22Rv1 (cell line): ENCODE measurements at regions not wholly inside any gene's neighbourhood (a gene's known extent, or its start where the extent isn't known, plus 50 kb on each side); places are given as distances from the start of the nearest gene placed in this dataset.

Experiments used
- H3K27ac ChIP-seq: fragments of 450-650 bp; 2 replicates; pipeline ENCODE4 v1.5.1; 2017
- ZFX ChIP-seq: fragments of 450-650 bp; IDR thresholded peaks from 2 replicates; pipeline ENCODE4 v1.6.1; 2017; ENCODE audit warnings: antibody characterized with exemption, borderline replicate concordance
- TF ChIP-seq, protein P1 (sequence below): fragments of 450-650 bp; IDR thresholded peaks from 2 replicates; pipeline ENCODE4 v1.5.1; 2017; ENCODE audit warnings: mild to moderate bottlenecking

DNA sequence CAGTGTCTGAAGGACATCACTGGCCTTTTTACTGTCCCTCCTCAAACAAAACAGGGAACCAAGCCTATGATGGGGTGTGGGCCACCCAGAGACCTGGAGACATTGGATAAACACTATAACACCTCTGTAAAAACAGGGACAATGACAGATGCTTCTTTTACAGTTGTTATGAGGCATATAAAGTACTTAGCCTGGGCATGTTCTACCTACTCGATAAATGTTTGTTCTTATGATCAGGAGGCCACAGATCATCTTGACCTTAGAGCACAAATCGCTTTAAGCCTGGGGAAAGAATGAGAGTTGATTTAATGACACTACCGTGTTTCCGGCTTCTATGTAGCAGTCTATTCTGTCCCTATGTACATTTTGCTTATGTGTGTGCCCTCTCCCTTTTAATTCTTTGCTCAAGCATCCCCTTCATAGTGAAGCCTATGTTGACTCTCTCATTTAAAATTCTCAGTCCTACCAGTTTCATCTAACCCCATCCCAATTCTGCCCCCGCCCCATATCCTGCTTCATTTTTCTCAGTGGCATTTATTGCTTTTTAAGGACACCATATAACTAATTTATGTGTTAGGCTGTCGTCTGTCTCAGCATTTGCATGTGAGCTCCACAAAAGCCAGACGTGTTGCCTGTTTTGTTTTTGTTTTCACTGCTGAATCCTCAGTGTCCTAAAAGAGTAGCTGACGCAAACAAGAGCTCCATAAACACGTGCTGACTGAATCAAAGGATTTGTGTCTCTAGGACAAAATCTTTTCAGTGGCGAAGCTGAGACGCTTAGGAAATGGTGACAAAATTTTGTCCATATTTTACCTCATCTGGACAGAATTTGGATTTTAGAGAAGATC lies 182.3 kb upstream of the ST6GAL2 start:
- H3K27ac ChIP-seq = no peak overlapping the region
- TF ChIP-seq, protein P1, sequence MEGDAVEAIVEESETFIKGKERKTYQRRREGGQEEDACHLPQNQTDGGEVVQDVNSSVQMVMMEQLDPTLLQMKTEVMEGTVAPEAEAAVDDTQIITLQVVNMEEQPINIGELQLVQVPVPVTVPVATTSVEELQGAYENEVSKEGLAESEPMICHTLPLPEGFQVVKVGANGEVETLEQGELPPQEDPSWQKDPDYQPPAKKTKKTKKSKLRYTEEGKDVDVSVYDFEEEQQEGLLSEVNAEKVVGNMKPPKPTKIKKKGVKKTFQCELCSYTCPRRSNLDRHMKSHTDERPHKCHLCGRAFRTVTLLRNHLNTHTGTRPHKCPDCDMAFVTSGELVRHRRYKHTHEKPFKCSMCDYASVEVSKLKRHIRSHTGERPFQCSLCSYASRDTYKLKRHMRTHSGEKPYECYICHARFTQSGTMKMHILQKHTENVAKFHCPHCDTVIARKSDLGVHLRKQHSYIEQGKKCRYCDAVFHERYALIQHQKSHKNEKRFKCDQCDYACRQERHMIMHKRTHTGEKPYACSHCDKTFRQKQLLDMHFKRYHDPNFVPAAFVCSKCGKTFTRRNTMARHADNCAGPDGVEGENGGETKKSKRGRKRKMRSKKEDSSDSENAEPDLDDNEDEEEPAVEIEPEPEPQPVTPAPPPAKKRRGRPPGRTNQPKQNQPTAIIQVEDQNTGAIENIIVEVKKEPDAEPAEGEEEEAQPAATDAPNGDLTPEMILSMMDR = no peak
- no peak for TF ChIP-seq ZFX

DNA sequence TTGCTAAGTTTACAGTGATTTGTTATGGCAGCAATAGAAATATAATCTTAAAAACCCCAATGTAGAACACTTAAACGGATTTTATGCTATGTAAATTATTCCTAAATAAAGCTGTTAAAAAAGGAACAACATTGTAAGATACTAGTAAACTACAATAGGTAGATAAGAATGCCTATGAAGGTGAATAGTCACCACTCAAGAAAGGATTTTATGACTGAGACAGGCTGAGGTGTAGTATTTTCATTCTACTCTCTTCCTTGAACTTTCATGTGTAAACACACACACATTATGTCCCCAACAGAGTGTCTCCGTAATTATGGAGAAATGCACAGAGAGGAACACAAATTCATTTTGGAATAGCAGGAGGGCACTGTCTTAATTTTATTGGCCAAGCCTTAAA lies 183.9 kb upstream of the ST6GAL2 start:
- TF ChIP-seq, protein P1 = no peak
- TF ChIP-seq ZFX = no peak
- no peak overlapping the region for H3K27ac ChIP-seq

DNA sequence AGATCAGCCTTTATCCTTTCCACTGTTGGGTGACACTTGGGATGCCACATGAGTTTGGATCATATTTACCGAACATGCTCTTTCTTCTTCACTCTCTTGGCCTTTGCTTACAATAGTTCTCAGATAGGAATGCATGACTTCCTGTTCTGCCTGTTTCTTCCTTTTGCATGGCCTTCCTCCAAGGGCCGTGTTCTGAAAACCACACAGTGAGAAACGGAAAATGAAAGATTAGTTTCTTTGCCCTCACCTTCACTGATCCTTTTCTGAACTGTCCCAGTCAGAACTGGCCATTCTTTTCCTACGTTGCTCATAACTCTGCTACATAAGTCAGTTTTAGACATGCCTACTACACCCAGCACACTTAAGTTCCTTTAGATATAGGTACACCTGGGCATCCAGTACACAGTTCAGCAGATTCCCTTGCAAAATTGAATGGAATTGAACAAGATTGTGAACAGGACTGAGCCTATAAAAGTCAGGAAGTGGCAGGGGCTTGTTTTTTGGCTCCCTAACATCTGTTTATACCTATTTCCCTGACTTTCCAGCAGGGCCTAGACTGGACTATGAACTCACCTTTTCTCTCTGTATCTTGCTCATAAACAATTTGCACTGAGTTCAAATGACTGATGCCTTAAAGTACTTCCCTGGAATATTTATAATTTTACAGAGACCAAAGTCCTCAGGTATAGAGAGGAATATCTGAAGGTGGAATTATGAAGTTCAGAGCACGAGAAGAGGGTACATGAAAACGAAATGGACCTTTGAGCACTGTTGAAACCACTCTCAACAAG lies 186.4 kb upstream of the ST6GAL2 start:
- no peak overlapping the region for H3K27ac ChIP-seq
- TF ChIP-seq, protein P1 = no peak
- no peak for TF ChIP-seq ZFX

DNA sequence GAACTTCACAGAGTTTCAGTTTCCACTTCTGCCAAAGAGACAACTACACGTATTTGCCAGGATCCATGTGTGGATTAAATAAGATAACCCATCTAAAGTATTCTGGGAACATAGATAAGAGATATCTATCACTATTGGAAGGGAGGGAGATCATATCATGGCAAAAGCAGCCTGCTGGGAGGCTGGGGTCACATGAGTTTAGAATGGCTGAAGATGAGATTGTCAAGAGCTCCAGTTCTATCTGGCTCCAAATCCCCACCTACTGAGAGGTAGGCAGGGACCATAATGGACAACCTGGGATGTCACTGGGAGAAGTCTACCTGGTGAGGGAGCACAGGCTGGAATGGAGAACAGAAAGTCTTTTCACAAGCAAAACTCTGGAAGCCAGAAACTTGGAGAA lies 192.6 kb upstream of the ST6GAL2 start:
- no peak for TF ChIP-seq ZFX
- TF ChIP-seq, protein P1 = no peak
- no peak overlapping the region for H3K27ac ChIP-seq

DNA sequence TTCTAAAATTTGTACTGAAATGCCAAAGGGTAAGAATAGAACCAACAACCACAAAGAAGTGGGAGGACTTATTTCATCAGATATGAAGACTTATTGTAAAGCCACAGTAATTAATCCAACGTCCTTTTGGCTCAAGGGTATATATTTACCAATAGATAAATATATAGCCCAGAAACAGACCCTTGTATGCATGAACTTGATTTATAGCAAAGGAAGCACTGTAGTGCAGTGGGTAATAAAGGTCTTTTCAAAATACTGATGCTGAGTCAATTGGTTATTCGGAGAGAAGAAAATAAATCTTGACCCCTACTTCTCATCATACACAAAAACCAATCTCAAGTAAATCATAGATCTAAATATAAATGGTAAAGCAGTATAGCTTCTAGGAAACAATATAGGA lies 200.5 kb upstream of the ST6GAL2 start:
- no peak for TF ChIP-seq ZFX
- TF ChIP-seq, protein P1 = no peak
- H3K27ac ChIP-seq = no peak overlapping the region

DNA sequence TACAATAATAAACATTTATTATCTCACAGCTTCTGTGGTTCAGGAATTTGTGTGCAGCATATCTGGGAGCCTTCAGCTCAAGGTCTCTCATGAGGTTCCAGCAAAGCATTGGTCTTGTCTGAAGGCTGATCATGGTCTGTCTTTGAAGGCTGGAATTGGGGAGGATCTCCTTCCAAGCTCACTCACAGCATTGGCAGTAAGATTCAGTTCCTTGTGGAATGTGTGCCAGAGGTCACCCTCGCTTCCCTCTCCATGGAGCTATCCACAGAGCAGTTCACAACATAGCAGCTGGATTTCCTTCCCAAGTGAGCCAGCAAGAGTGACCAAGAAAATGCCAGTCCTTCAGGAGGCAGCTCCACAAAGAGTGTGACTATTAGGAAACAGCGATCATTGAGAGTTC lies 202.2 kb upstream of the ST6GAL2 start:
- no peak overlapping the region for H3K27ac ChIP-seq
- no peak for TF ChIP-seq ZFX

DNA sequence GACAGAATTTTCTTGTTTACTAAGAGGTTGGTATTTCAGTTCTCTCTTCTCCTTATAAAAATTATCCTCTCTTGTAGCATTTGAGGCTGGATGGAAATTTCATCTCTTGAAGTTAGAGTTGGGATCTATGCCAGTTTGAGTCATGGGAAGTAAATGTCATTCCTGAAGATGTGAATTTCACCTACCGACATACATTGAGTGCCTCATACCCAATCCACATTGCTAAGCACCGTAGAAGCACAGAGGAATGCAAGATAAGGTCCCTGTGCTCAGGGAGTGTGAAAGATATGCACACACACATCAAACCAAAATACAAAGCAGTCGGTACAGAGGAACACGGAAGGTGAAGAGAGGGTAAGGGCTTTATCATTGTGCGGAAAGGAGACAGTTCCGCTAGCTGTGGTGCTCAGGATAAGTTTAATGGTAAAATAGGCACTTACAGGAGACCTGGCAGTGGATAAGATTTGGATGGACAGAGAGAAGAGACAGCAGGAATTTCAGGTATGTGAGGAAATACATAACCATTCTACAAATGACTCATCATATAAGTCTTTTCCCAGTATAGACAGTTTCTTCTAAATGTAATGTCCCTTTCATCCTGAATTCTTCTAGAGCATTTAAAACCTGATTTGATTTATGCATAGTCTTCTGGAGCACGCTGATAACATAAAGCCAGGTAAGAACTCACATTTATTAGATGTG lies 205.3 kb upstream of the ST6GAL2 start:
- TF ChIP-seq ZFX = no peak
- TF ChIP-seq, protein P1 = no peak
- no peak overlapping the region for H3K27ac ChIP-seq
